K562 (cell line): ENCODE measurements at regions not wholly inside any gene's neighbourhood (a gene's known extent, or its start where the extent isn't known, plus 50 kb on each side); places are given as distances from the start of the nearest gene placed in this dataset.

Source experiments
- CEBPG ChIP-seq, 3 experiments: fragments of 200-800 bp in 1 of 3; sonication (Bioruptor generic) in 1 of 3; sonication (generic) in 1 of 3; formaldehyde crosslinking in 1 of 3; IDR thresholded peaks in 2 of 3; conservative IDR thresholded peaks in 1 of 3; 2 replicates each; pipeline versions ENCODE4 v1.6.1 to v1.8.0; 2016 to 2022; ENCODE audit warnings: missing compliant biosample characterization in 2 of 3, missing genetic modification characterization in 2 of 3, mild to moderate bottlenecking in 1 of 3, missing genetic modification reagents in 1 of 3
- HNRNPLL ChIP-seq: fragments of 200-400 bp; formaldehyde crosslinking; IDR thresholded peaks from 2 replicates; pipeline ENCODE4 v1.6.1; 2017; ENCODE audit warnings: low read length, low read depth, mild to moderate bottlenecking; ENCODE audit not compliant: poor library complexity, severe bottlenecking
- KLF1 ChIP-seq: fragments of 450-650 bp; IDR thresholded peaks from 2 replicates; pipeline ENCODE4 v1.6.1; 2016; ENCODE audit warnings: missing genetic modification characterization, missing compliant biosample characterization
- SIN3B ChIP-seq: fragments of 450-650 bp; IDR thresholded peaks from 2 replicates; pipeline ENCODE4 v1.6.1; 2017; ENCODE audit warnings: low read depth, mild to moderate bottlenecking, moderate library complexity
- SMARCE1 ChIP-seq: fragments of 450-650 bp; IDR thresholded peaks from 2 replicates; pipeline ENCODE4 v1.7.1; 2016; ENCODE audit warnings: mild to moderate bottlenecking
- TF ChIP-seq, protein P1 (sequence below), 2 experiments: IDR thresholded peaks in 1 of 2; conservative IDR thresholded peaks in 1 of 2; 2 replicates each; pipeline ENCODE4 v1.6.1; 2016; ENCODE audit warnings: low read depth in 2 of 2, mild to moderate bottlenecking in 1 of 2, missing compliant biosample characterization in 1 of 2, missing genetic modification characterization in 1 of 2, moderate library complexity in 1 of 2
- TF ChIP-seq, protein P2 (sequence below): fragments of 250-450 bp; sonication (Bioruptor Pico); IDR thresholded peaks from 2 replicates; pipeline ENCODE4 v1.4.0; 2020; ENCODE audit warnings: mild to moderate bottlenecking
- TF ChIP-seq, protein P3 (sequence below), 2 experiments: fragments of 450-650 bp; IDR thresholded peaks; 2 replicates each; pipeline ENCODE4 v1.6.1; 2018; ENCODE audit warnings: mild to moderate bottlenecking in 2 of 2, low read depth in 1 of 2; ENCODE audit not compliant: partially characterized antibody in 2 of 2

DNA sequence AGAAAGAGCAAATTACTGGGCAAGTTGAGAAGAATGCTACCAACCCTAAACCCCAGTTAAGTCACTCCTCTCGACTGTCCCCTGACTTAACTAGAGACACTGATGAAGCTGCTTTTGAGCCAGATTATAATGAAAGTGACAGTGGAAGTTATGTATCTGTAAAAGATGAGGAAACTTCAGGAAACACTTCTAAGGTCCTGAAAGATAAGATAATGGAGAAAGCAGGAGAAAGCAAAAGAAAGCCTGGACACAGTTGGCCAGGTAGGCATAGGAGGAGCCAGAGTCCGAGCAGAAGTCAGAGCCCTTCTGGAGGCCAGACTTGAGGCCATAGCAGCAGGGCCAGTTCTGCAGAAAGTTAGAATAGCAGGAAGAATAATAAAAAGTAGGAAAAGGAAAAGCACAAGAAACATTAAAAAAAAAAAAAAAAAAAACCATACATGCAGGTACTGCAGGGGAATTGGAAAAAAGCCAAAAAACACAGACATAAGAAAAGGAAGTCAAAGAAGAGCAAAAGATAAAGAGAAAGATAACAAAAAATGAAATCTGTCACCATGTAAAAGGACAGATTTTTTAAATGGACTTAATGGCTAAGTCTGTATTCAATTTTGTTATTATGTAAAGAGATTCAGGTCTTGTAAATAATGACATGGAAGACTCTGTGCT lies 101.0 kb upstream of the KCNMA1 start (continued):
- TF ChIP-seq, protein P1, sequence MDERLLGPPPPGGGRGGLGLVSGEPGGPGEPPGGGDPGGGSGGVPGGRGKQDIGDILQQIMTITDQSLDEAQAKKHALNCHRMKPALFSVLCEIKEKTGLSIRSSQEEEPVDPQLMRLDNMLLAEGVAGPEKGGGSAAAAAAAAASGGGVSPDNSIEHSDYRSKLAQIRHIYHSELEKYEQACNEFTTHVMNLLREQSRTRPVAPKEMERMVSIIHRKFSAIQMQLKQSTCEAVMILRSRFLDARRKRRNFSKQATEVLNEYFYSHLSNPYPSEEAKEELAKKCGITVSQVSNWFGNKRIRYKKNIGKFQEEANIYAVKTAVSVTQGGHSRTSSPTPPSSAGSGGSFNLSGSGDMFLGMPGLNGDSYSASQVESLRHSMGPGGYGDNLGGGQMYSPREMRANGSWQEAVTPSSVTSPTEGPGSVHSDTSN (CRISPR knock-in tag; IDR thresholded peaks at IDR 0.05; ENCODE audit: low read depth), result no peak
- TF ChIP-seq, protein P1 (tag; conservative IDR thresholded peaks at IDR 0.05; ENCODE audit: low read depth), result no peak
- TF ChIP-seq HNRNPLL (no peak), KLF1 (tag) (no peak), SMARCE1 (peak; percentile 21; the same call in 1 of the 2 replicates), SIN3B (no peak), CEBPG (CRISPR knock-in tag; IDR thresholded peaks at IDR 0.05) (no peak), CEBPG (tag; conservative IDR thresholded peaks at IDR 0.05 in 1 of 2, IDR thresholded peaks at IDR 0.05 in 1 of 2) (peak in 1 of 2 experiments; percentile 60; a peak in 1 of 4 replicates)
- TF ChIP-seq, protein P2, sequence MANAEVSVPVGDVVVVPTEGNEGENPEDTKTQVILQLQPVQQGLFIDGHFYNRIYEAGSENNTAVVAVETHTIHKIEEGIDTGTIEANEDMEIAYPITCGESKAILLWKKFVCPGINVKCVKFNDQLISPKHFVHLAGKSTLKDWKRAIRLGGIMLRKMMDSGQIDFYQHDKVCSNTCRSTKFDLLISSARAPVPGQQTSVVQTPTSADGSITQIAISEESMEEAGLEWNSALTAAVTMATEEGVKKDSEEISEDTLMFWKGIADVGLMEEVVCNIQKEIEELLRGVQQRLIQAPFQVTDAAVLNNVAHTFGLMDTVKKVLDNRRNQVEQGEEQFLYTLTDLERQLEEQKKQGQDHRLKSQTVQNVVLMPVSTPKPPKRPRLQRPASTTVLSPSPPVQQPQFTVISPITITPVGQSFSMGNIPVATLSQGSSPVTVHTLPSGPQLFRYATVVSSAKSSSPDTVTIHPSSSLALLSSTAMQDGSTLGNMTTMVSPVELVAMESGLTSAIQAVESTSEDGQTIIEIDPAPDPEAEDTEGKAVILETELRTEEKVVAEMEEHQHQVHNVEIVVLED, result no peak
- TF ChIP-seq, protein P3, sequence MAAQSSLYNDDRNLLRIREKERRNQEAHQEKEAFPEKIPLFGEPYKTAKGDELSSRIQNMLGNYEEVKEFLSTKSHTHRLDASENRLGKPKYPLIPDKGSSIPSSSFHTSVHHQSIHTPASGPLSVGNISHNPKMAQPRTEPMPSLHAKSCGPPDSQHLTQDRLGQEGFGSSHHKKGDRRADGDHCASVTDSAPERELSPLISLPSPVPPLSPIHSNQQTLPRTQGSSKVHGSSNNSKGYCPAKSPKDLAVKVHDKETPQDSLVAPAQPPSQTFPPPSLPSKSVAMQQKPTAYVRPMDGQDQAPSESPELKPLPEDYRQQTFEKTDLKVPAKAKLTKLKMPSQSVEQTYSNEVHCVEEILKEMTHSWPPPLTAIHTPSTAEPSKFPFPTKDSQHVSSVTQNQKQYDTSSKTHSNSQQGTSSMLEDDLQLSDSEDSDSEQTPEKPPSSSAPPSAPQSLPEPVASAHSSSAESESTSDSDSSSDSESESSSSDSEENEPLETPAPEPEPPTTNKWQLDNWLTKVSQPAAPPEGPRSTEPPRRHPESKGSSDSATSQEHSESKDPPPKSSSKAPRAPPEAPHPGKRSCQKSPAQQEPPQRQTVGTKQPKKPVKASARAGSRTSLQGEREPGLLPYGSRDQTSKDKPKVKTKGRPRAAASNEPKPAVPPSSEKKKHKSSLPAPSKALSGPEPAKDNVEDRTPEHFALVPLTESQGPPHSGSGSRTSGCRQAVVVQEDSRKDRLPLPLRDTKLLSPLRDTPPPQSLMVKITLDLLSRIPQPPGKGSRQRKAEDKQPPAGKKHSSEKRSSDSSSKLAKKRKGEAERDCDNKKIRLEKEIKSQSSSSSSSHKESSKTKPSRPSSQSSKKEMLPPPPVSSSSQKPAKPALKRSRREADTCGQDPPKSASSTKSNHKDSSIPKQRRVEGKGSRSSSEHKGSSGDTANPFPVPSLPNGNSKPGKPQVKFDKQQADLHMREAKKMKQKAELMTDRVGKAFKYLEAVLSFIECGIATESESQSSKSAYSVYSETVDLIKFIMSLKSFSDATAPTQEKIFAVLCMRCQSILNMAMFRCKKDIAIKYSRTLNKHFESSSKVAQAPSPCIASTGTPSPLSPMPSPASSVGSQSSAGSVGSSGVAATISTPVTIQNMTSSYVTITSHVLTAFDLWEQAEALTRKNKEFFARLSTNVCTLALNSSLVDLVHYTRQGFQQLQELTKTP (IDR thresholded peaks at IDR 0.05; ENCODE audit: low read depth in 1 of 2, partially characterized antibody in 2 of 2), result peak in 1 of 2 experiments; percentile 81
